NT2/D1 (cell line): ENCODE measurements at regions not wholly inside any gene's neighbourhood (a gene's known extent, or its start where the extent isn't known, plus 50 kb on each side); places are given as distances from the start of the nearest gene placed in this dataset.

Source experiments
- DNase-seq: peaks from one replicate; pipeline ENCODE4 v3.0.0-alpha.2; 2011; ENCODE audit warnings: low read depth, low spot score
- H3K27me3 ChIP-seq: 2 replicates; pipeline ENCODE4 v1.6.0; 2011; ENCODE audit warnings: mild to moderate bottlenecking; ENCODE audit not compliant: insufficient read length, insufficient read depth
- H3K36me3 ChIP-seq: 2 replicates; pipeline ENCODE4 v1.6.1; 2011; ENCODE audit warnings: mild to moderate bottlenecking, low read length, mixed read lengths; ENCODE audit not compliant: insufficient read depth, insufficient read length
- H3K4me1 ChIP-seq: 2 replicates; pipeline ENCODE4 v1.5.1; 2011; ENCODE audit not compliant: insufficient read depth, insufficient read length
- H3K4me3 ChIP-seq: 2 replicates; pipeline ENCODE4 v1.5.1; 2011; ENCODE audit warnings: low read depth; ENCODE audit not compliant: insufficient read length
- H3K9ac ChIP-seq: 2 replicates; pipeline ENCODE4 v1.6.0; 2011; ENCODE audit warnings: low read depth; ENCODE audit not compliant: insufficient read length
- H3K9me3 ChIP-seq: 2 replicates; pipeline ENCODE4 v1.5.1; 2011; ENCODE audit warnings: mild to moderate bottlenecking, low read length; ENCODE audit not compliant: insufficient read depth
- SUZ12 ChIP-seq: IDR thresholded peaks from 2 replicates; pipeline ENCODE4 v1.6.1; 2011; ENCODE audit not compliant: insufficient read length, insufficient read depth; ENCODE audit errors: extremely low read depth
- YY1 ChIP-seq: IDR thresholded peaks from 2 replicates; pipeline ENCODE4 v1.6.1; 2011; ENCODE audit not compliant: insufficient read length, insufficient read depth
- ZNF274 ChIP-seq: IDR thresholded peaks from 2 replicates; pipeline ENCODE4 v1.6.1; 2011; ENCODE audit warnings: mild to moderate bottlenecking, low read depth, low read length

DNA sequence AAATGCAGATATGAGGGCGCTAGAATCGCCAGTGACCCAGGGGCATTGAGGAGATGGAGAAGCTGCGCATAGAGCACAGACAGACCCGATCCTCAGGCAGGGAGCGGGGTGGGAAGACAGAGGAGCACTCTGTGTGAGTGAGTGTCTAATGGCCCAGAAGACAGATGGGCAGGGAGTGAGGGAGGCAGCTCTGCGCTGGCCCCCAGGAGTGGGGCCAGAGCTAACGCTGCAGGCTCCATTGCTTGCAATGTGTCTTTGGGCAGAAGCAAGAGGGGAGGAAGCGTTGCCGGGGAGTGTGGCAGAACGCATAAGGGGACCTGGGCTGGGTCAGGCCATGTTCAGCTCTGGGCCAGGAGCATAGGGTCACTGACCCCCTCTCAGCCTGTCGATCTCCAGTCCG is 207.0 kb downstream of the TBXT start:
- no peaks in the 10 kb centered on the region for H3K36me3 ChIP-seq
- H3K4me3 ChIP-seq = no peak overlapping the region
- TF ChIP-seq ZNF274 = no peak
- TF ChIP-seq YY1 = no peak
- no peak for TF ChIP-seq SUZ12

DNA sequence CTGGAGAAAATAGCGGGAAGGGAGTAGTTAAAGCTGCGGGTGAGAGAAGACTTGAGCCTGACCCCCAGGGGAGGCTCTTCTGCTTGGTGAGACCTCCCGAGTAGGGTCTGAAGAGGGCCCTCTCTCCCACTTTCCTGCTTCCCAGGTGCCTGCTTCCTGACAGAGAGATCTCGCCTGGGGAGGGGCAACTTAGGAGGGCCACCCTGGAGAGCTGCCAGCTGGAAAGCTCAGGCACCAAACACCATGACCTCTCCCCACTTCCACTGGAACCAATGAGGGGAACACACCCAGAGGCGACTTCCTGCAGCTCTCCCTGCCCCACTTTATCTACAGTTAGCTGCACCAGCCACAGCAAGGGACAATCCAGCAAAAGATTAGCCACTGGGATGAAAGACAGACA is 208.0 kb downstream of the TBXT start:
- TF ChIP-seq ZNF274 (no peak), YY1 (no peak), SUZ12 (no peak)
- Histone ChIP-seq H3K9me3 (no peaks in the 10 kb centered on the region; the same call in 1 of the 2 replicates), H3K27me3 (no peaks in the 10 kb centered on the region), H3K9ac (no peak overlapping the region), H3K4me1 (no peaks in the 10 kb centered on the region), H3K4me3 (no peak overlapping the region), H3K36me3 (no peaks in the 10 kb centered on the region)
- DNase-seq = no peak

More for the DNA sequence above, 207.0 kb downstream of the TBXT start:
- DNase-seq = no peak
- no peak overlapping the region for H3K9ac ChIP-seq
- no peaks in the 10 kb centered on the region; the same call in 1 of the 2 replicates for H3K9me3 ChIP-seq
- H3K4me1 ChIP-seq = no peaks in the 10 kb centered on the region
- no peaks in the 10 kb centered on the region for H3K27me3 ChIP-seq

GRCh38 chr6:165956874-165957273 is 210.8 kb downstream of the TBXT start:
- H3K27me3 ChIP-seq = no peaks in the 10 kb centered on the region

DNA sequence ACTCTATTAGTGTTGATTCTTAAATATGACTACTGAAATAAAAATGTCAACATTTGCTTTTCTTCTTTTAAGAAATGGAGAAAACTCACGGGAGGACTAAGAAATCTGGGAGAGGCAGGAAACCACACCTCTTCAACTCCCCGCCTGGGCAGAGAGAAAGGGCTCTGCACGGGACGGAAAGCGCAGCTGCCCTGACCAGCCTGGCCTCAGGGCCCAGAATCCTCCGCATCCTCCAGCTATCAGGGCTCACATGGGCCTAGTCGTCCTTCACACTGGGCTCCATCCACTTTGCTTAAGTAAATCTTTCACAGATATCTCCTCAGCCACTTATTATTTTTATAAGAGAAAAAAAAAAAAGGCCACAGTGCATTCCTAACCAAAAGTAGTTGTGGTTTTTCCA is 215.1 kb downstream of the TBXT start:
- no peaks in the 10 kb centered on the region for H3K27me3 ChIP-seq
- H3K4me1 ChIP-seq = no peaks in the 10 kb centered on the region
- no peak for TF ChIP-seq ZNF274
- no peak for TF ChIP-seq SUZ12
- TF ChIP-seq YY1 = no peak
- H3K9me3 ChIP-seq = no peaks in the 10 kb centered on the region
- H3K4me3 ChIP-seq = no peak overlapping the region
- H3K9ac ChIP-seq = no peak overlapping the region
- DNase-seq = no peak
- H3K36me3 ChIP-seq = no peaks in the 10 kb centered on the region

More at GRCh38 chr6:165956874-165957273, 210.8 kb downstream of the TBXT start:
- H3K9me3 ChIP-seq = no peaks in the 10 kb centered on the region; the same call in 1 of the 2 replicates
- no peak overlapping the region for H3K9ac ChIP-seq
- TF ChIP-seq SUZ12 (no peak), ZNF274 (no peak), YY1 (no peak)
- H3K4me1 ChIP-seq = no peaks in the 10 kb centered on the region
- DNase-seq = no peak
- H3K4me3 ChIP-seq = no peak overlapping the region
- H3K36me3 ChIP-seq = no peaks in the 10 kb centered on the region

GRCh38 chr6:165950316-165950715 is 217.3 kb downstream of the TBXT start:
- TF ChIP-seq YY1 (no peak), SUZ12 (no peak), ZNF274 (no peak)
- no peaks in the 10 kb centered on the region for H3K36me3 ChIP-seq
- no peak for DNase-seq
- no peaks in the 10 kb centered on the region for H3K4me1 ChIP-seq
- no peaks in the 10 kb centered on the region for H3K27me3 ChIP-seq
- H3K9me3 ChIP-seq = no peaks in the 10 kb centered on the region
- H3K4me3 ChIP-seq = no peak overlapping the region
- no peak overlapping the region for H3K9ac ChIP-seq

- H3K27me3 ChIP-seq = no peaks in the 10 kb centered on the region
- TF ChIP-seq ZNF274 (no peak), SUZ12 (no peak), YY1 (no peak)
- no peaks in the 10 kb centered on the region for H3K9me3 ChIP-seq
- H3K9ac ChIP-seq = no peak overlapping the region
- DNase-seq = no peak
- H3K4me1 ChIP-seq = no peaks in the 10 kb centered on the region
- H3K36me3 ChIP-seq = no peaks in the 10 kb centered on the region
- H3K4me3 ChIP-seq = no peak overlapping the region
Measured at GRCh38 chr6:165949324-165949723, 218.3 kb downstream of the TBXT start.

- H3K4me3 ChIP-seq = no peak overlapping the region
- no peaks in the 10 kb centered on the region for H3K4me1 ChIP-seq
- no peak for TF ChIP-seq SUZ12
- no peak for TF ChIP-seq ZNF274
- no peak for TF ChIP-seq YY1
- no peaks in the 10 kb centered on the region for H3K27me3 ChIP-seq
- H3K9ac ChIP-seq = no peak overlapping the region
- DNase-seq = no peak
- no peaks in the 10 kb centered on the region for H3K36me3 ChIP-seq
- no peaks in the 10 kb centered on the region for H3K9me3 ChIP-seq
Measured at GRCh38 chr6:165944002-165944466, 223.6 kb downstream of the TBXT start.

DNA sequence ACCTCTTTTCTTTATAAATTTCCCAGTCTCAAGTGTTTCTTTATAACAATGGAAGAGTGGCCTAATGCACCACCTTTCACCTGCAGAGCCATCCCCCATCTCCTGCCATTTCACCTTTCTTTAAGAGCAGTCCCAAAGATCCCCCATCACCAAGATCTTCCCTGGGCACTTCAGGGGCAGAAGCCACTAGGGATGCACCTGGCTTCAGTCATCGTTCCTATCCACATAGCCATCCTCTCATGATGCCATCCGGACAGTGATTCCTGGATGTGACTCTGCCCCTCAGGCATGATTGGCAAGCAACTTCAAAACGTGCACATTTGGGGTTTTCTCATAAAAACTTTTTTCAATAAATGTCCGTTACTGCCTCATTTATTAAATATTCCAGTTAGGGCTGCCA is 225.9 kb downstream of the TBXT start:
- Histone ChIP-seq H3K27me3 (no peaks in the 10 kb centered on the region), H3K36me3 (no peaks in the 10 kb centered on the region), H3K4me1 (no peaks in the 10 kb centered on the region), H3K9ac (no peak overlapping the region), H3K9me3 (no peaks in the 10 kb centered on the region), H3K4me3 (no peak overlapping the region)
- DNase-seq = no peak
- TF ChIP-seq ZNF274 = no peak
- TF ChIP-seq YY1 = no peak
- no peak for TF ChIP-seq SUZ12
